DMS114 treated with DMSO at 0.1 percent for 48 hours (cell line): ENCODE measurements at regions not wholly inside any gene's neighbourhood (a gene's known extent, or its start where the extent isn't known, plus 50 kb on each side); places are given as distances from the start of the nearest gene placed in this dataset.
"Not testable (repeated sequence)": the region's sequence is repeated elsewhere in the genome, so short reads cannot be mapped to it uniquely, and the experiment has no call there.

Source experiments
- DNase-seq: peaks from one replicate; lab custom pipeline; 2025; ENCODE audit not compliant: unreplicated experiment; lab: John Stamatoyannopoulos, UW

- no peak for DNase-seq
Measured at GRCh38 chr2:53381271-53381670, 386.3 kb upstream of the CHAC2 start.

GRCh38 chr2:53379547-53379946, 388.1 kb upstream of the CHAC2 start:
- DNase-seq = no peak

- DNase-seq = no peak
Measured at GRCh38 chr2:53378791-53379190, 388.8 kb upstream of the CHAC2 start.

DNA sequence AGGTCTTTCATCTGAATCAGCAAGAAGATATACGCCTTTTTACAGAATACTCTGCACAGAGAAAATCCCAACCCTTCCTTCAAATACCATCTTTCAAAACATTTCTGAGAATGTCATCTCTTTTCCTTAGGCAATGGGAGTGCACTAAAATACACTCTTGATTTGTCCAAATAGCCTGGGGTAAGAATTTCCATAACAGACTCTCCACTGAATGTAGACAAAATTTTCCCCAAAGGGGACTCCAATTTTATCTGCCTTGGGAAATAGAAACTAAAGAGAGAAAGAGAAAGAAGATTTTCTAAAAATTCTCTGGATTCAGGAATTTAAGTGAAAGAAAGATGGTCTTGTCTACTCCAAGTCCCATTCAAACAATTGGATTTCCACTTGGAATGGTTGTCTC, 394.5 kb upstream of the CHAC2 start:
- no peak for DNase-seq

- DNase-seq = no peak
Measured at GRCh38 chr2:53366543-53366942, 401.1 kb upstream of the CHAC2 start.

- DNase-seq = no peak
Measured at GRCh38 chr2:53362934-53363333, 404.7 kb upstream of the CHAC2 start.

- DNase-seq = no peak
Measured at GRCh38 chr2:53356291-53356905, 411.2 kb upstream of the CHAC2 start.

- no peak for DNase-seq
Measured at GRCh38 chr2:53353135-53354114, 414.2 kb upstream of the CHAC2 start.

DNA sequence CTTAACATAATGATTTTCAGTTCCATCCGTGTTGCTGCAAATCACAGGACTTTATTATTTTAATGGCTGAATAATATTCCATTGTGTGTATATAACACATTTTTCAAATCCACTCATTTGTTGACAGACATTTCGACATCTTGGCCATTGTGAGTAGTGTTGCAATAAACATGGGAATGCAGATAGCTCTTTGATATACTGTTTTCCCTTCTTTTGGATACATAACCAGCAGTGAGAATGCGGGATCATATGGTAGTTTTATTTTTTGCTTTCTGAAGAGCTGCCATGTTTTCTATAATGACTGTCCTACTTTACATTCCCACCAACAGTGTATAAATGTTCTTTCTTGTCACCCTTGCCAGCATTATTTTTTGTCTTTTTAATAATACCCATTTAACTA, 420.3 kb upstream of the CHAC2 start:
- DNase-seq = no peak

DNA sequence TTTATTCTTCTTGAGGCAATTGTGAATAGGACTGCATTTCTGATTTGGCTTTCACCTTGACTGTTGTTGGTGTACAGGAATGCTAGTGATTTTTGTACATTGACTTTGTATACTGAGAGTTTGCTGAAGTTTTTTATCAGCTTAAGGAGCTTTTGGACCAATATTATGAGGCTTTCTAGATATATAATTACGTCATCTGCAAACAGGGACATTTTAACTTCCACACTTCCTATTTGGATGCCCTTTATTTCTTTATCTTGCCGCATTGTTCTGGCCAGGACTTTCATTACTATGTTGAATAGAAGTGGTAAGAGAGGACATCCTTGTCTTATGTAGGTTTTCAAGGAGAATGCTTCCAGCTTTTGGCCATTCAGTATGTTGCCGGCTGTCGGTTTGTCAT, 425.4 kb upstream of the CHAC2 start:
- DNase-seq = no peak

DNA sequence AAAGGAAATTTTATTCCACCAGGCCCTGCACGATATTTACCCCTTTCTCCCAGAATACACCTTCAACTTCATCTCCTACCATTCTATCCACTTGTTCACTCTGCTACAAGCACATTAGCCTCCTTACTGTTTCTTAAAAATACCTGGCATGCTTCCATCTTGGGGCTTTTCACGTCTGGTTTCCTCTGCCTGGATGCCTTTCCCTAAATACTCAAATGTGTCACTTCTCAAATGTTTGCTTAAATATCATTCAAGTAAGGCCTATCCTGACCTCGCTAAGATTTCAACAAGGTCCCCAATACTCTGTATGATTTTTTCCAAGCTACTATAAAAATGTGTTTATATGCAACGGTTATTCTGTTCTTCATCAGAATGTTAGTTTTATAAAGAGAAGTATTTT, 433.0 kb upstream of the CHAC2 start:
- DNase-seq = no peak

GRCh38 chr2:53331667-53332066, 435.9 kb upstream of the CHAC2 start:
- DNase-seq = no peak

- no peak for DNase-seq
Measured at GRCh38 chr2:53317861-53318260, 449.7 kb upstream of the CHAC2 start.

DNA sequence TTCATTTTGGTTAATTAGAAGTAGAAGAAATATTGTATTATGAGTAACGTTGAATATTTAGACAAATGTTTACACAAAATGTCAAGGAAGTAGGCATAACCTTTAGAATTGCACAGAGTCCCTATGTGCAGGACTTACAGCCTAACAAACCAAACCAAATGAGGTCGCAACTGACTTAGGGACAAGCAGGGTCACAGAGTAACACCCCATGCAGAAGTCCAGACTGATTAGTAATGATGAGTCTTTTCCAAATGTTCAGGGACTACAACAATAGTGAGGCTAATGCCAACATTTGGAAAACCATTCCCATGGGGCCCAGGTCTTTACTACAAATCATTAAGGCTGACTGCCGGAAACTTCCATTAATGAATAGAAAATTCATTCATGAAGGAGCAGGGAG, 452.5 kb upstream of the CHAC2 start:
- DNase-seq = no peak

DNA sequence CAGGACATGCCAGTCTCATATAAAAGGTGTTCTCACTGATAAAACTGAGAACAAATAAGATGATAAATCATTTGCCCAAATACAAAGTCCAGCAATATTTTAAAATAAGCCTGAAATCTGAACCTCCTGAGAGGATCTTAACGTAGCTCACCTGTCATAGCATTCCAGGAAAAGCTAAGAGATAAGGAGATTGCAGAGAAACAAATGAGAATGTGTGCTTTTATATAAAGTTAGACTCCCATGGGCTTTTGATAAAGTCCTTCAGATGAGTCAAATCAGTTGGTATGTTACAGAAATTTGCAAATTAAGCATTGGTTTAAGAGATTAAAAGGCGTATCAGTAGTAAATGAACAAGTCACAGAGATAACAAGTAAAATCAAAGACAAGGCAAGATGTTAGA, 452.9 kb upstream of the CHAC2 start:
- DNase-seq = no peak

DNA sequence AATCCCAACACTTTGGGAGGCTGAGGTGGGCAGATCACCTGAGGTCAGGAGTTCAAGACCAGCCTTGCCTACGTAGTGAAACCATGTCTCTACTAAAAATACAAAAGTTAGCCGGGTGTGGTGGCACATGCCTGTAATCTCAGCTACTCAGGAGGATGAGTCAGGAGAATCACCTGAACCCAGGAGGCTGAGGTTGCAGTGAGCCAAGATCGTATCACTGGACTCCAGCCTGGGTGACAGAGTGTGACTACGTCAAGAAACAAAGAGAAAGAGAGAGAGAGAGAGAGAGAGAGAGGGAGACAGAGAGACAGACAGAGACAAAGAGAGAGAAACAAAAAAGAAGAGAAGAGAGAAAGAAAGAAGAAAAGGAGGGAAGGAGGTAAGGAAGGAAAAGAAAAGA, 454.0 kb upstream of the CHAC2 start:
- DNase-seq = not testable (repeated sequence)

DNA sequence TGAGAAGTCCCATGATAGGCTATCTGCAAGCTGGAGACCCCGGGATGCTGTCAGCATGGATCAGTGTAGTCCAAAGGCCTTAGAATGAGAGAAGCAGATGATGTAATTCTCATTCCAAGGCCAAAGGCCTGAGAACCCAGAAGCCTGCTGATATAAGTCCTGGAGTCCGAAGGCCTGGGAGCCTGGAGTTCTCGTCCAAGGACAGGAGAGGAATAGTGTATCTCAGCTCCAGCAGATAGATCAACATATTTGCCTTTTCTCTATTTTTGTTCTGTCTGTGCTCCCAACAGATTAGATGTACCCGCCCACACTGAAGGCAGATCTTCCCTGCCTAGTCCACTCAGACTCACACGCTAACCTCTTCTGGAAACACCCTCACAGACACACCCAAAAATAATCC, 454.9 kb upstream of the CHAC2 start:
- DNase-seq = no peak

- DNase-seq = no peak
Measured at GRCh38 chr2:53312181-53312580, 455.4 kb upstream of the CHAC2 start.

GRCh38 chr2:53303012-53303578, 464.5 kb upstream of the CHAC2 start:
- no peak for DNase-seq

DNA sequence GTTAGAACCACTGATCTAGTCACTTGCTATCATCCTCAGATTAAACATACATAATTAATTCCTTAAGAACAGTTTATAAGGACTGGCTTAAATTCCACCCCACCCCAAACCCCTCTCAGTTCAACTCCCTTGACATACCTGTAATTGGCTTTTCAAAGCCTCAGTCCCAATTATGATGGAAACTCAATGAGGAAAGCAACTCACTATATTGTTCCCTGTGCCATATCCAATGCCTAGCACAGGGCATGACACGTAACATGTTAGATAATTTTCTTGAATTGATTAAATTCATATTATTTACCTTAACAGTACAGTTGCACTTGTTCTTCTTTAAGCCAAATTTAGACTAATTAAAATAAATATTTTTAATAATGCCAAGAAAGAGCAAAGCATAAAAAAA, 465.1 kb upstream of the CHAC2 start:
- no peak for DNase-seq

DNA sequence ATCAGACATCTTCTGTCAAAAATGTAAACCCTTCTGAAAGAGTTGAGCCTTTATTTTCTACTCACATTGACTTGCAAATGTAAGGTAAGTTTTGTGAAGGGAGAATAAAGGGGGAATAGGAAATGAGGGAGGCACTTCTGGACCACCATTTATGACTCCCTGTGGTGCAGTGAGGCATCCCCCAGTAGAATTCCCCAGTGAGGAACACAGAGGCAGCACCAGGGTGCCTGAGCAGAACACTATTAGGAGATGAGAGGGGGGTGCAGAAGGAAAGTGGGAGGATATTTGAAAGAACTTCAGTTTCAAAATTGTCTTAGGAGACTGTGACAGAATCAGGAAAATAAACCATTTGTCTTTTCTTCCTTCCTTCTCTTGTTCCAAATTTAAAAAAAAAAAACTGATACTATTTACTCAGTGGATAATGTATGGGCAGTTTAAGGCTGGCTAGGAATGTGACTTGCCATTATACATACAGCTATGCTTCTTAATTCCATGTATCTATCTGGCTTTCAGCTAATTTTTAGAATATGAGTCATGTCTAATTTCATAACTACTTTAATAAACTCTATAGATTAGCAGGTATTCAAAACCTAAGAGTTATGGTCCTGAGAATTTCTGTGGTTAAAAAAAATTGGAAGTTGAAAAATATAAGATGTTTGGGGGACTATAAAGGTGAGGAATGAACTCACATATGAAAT, 478.1 kb upstream of the CHAC2 start:
- no peak for DNase-seq

DNA sequence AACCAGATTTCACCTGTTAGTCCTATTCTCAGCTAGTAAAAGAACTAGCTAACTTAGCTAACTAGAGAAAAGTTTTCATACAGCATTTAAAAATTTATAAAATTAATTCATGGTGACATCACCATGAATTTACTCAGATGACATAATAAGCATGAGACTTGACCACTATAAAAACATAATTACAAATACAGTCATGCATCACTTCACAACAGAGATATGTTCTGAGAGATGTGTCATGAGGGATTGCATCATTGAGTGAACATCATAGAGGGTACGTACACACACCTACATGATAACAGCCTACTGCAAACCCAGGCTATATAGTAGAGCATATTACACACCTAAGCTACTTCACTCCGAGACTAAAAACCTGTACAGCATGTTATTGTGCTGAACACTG, 481.3 kb upstream of the CHAC2 start:
- no peak for DNase-seq
